ENCODE measurements at regions not wholly inside any gene's neighbourhood (a gene's known extent, or its start where the extent isn't known, plus 50 kb on each side); places are given as distances from the start of the nearest gene placed in this dataset.

DNA sequence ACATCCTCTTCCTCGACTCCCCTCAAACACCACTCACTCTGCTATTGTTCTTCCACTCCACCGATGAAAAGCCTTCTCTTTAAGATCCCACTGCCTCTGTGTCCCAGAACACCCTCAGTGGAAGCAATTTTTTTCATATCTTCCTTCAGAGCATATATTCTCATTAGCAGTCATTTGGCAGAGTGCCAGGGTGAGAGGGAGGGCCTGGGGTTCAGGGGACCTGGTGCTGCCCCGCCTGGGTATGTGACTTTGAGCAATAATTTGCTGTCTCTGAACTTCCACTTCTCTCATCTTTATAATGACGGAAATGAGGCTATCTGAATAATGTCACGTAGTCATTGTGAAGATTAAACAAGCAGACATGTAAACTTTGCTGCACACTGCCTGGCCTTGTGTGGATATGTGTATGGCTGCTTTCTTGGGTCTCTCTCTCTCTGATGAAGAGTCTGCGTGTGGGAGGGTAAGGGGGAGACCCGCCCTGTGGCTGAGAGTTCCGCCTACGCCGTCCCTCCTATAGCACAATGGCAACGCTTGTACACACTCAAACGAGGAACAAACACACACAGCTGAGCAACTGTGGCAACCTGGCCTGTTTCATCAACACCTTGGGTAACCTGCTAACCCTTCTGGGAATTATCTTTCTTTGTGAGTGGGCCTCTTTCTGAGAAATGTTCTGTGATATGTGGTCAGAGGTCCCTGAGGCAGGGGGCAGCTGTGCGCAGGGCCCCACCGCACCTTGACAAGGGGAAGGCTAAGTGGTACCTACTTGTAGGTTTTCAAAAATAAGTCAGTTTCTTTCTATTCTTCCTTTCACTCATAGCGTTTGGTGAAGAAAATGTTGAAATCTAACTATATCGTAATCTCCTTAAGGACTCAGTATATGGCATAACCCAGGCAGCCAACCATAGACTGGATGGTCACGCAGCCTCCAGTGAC, 369.8 kb downstream of the SV2B start:
- TF ChIP-seq, protein P1, sequence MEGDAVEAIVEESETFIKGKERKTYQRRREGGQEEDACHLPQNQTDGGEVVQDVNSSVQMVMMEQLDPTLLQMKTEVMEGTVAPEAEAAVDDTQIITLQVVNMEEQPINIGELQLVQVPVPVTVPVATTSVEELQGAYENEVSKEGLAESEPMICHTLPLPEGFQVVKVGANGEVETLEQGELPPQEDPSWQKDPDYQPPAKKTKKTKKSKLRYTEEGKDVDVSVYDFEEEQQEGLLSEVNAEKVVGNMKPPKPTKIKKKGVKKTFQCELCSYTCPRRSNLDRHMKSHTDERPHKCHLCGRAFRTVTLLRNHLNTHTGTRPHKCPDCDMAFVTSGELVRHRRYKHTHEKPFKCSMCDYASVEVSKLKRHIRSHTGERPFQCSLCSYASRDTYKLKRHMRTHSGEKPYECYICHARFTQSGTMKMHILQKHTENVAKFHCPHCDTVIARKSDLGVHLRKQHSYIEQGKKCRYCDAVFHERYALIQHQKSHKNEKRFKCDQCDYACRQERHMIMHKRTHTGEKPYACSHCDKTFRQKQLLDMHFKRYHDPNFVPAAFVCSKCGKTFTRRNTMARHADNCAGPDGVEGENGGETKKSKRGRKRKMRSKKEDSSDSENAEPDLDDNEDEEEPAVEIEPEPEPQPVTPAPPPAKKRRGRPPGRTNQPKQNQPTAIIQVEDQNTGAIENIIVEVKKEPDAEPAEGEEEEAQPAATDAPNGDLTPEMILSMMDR (IDR thresholded peaks at IDR 0.05; ENCODE audit: low read depth, low read length), result no peak
- TF ChIP-seq MYC (IDR thresholded peaks at IDR 0.05; ENCODE audit: low read depth, low read length) (0 out of 2 replicates have a peak, but pooled peaks have one; percentile 23), POLR2A (IDR thresholded peaks at IDR 0.05; ENCODE audit: extremely low read depth, insufficient read length) (no peak)
- TF ChIP-seq, protein P2, sequence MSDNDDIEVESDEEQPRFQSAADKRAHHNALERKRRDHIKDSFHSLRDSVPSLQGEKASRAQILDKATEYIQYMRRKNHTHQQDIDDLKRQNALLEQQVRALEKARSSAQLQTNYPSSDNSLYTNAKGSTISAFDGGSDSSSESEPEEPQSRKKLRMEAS (IDR thresholded peaks at IDR 0.05; ENCODE audit: low read depth, low read length), result no peak

Measured in NB4 (cell line).